ENCODE measurements at regions not wholly inside any gene's neighbourhood (a gene's known extent, or its start where the extent isn't known, plus 50 kb on each side); places are given as distances from the start of the nearest gene placed in this dataset.
A peak's percentile ranks its signal among the peaks of the same experiment; 100 is the strongest.

GRCh38 chr18:45384137-45384961 lies 230.9 kb upstream of the SLC14A2 start:
- peak; percentile 74; the same call in 1 of the 2 replicates for TF ChIP-seq CTCF (IDR thresholded peaks at IDR 0.05)

DNA sequence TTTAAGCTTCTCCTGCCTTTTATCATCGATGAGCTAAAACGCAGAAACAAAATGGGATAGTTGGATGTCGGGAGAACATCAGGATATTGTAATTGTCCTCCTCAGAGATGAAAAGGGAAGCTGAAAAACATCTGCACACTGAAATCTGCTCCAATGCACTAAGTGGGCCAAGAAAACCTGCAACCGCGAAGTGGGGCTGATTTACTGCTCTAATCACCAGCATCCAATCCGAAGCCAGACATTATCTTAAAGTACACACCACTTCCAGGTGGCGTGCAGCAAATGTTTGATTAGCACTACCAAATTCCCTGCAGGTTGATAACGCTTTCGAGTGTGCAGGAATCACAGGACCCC lies 230.3 kb upstream of the SLC14A2 start:
- no peak for TF ChIP-seq CTCF (IDR thresholded peaks at IDR 0.05)

DNA sequence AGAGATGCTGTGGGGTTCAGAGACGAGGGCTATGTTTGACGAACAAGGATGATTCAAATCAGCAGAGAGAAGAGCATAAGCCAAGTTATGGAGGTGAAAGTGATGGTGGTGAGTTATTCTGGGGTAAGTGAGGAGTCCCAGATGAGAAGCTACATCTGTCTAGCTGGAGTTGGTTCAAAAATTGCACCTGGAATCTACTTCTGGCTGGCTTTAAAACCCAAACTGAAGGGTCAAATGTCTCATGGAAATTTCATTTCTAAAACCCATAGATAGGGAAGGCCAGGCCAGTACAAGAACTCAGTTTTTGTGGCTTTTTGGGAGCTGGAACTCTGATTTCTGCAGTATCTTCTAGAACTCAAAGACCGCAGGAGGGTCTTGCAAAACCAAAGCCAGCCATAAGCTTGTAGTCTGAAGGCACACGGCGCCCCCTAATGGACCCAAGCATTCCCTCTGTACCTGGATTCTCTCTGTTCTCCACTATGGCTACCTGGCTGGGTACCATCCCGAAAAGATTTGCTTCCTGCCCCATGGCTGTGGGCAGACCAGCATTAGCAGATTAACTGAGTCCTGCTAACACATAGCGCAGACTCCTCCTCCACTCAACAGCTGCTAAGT lies 229.1 kb upstream of the SLC14A2 start:
- TF ChIP-seq CTCF (IDR thresholded peaks at IDR 0.05): peak; percentile 63

DNA sequence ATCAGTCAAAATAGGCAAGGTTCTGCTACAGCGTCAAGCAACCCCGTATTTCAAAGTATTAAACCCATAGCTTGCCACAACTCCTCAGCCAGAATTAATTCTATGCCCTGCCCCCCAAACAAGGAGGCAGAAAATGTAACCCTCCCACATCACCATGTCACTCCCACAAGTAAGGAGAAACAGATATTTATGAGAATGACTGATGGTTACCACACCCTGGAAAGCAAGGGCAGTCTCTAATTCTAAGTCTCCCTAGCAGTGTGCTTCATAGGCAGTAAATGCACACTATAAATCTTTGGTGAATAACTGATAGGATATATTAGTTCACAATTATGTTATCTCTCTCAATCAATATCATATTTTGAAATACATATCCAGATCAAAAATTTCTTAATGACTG lies 228.0 kb upstream of the SLC14A2 start:
- TF ChIP-seq CTCF (IDR thresholded peaks at IDR 0.05): no peak

DNA sequence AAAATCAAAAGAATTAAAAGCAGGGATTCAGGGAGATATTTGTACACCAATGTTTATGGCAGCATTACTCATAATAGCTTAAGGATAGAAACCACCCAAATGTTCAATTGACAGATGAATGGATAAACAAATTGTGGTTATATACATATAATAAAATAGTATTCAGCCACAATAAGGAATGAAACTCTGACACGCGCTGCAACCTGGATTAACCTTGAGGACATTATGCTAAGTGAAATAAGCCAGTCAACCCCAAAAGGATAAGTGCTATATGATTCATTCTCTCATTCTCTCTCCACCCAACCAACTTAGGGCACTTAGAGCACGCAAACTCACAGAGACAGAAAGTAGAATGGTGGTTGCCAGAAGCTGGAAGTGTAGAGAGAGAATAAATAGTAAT lies 216.8 kb upstream of the SLC14A2 start:
- no peak for TF ChIP-seq CTCF (IDR thresholded peaks at IDR 0.05)

- TF ChIP-seq CTCF (IDR thresholded peaks at IDR 0.05): no peak
Measured at GRCh38 chr18:45399146-45399545, 216.1 kb upstream of the SLC14A2 start.

DNA sequence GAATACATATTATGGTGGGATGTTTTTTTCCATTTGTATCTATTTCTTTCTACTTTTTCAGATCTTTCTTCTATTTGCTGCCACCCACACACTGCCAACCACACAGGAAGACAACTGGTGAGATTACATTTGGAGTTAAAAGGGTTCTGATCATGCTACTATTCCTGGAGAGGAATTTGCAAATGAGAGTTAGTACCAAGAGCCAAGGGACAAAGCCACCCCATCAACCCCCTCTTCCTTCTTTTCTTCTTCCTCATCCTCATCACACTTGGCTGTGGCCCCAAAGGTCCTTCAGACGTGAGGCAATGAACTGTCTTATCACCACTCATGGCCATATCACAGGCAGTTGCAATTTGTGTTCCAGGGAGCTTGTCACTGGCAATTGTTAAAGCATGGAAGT lies 215.6 kb upstream of the SLC14A2 start:
- TF ChIP-seq CTCF (IDR thresholded peaks at IDR 0.05): no peak

Measured in LNCAP (cell line).